ENCODE measurements at regions not wholly inside any gene's neighbourhood (a gene's known extent, or its start where the extent isn't known, plus 50 kb on each side); places are given as distances from the start of the nearest gene placed in this dataset.

DNA sequence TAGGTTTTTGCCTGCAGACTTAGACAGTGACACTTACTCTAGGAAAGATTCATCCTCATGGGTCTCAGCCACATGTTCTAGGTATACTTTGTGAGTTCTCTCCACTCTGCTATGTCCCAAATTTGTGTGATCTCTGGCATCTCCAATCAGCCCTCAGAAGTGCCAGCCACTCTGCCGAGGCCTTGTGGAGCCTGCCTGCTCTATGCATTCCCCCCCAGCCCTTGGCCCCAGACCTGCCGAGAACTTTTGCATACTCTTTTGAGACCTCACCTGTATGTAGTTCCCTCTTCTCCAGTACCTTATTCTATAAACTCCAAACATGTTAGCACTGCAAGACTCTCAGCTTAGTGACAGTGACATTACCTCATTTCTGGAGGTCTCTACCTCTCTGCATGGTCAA is 2170.5 kb upstream of the DEFB115 start:
- TF ChIP-seq, protein P1, sequence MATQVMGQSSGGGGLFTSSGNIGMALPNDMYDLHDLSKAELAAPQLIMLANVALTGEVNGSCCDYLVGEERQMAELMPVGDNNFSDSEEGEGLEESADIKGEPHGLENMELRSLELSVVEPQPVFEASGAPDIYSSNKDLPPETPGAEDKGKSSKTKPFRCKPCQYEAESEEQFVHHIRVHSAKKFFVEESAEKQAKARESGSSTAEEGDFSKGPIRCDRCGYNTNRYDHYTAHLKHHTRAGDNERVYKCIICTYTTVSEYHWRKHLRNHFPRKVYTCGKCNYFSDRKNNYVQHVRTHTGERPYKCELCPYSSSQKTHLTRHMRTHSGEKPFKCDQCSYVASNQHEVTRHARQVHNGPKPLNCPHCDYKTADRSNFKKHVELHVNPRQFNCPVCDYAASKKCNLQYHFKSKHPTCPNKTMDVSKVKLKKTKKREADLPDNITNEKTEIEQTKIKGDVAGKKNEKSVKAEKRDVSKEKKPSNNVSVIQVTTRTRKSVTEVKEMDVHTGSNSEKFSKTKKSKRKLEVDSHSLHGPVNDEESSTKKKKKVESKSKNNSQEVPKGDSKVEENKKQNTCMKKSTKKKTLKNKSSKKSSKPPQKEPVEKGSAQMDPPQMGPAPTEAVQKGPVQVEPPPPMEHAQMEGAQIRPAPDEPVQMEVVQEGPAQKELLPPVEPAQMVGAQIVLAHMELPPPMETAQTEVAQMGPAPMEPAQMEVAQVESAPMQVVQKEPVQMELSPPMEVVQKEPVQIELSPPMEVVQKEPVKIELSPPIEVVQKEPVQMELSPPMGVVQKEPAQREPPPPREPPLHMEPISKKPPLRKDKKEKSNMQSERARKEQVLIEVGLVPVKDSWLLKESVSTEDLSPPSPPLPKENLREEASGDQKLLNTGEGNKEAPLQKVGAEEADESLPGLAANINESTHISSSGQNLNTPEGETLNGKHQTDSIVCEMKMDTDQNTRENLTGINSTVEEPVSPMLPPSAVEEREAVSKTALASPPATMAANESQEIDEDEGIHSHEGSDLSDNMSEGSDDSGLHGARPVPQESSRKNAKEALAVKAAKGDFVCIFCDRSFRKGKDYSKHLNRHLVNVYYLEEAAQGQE (IDR thresholded peaks at IDR 0.05; ENCODE audit: low read depth, low read length): no peak
- no peak for TF ChIP-seq RAD21 (IDR thresholded peaks at IDR 0.05; ENCODE audit: insufficient read depth, low read depth, low read length)
- TF ChIP-seq EZH2 (IDR thresholded peaks at IDR 0.05; ENCODE audit: borderline replicate concordance, control insufficient read depth, low read depth, low read length): no peak
- no peak for TF ChIP-seq CREB1 (IDR thresholded peaks at IDR 0.05; ENCODE audit: low read depth)
- TF ChIP-seq, protein P2, sequence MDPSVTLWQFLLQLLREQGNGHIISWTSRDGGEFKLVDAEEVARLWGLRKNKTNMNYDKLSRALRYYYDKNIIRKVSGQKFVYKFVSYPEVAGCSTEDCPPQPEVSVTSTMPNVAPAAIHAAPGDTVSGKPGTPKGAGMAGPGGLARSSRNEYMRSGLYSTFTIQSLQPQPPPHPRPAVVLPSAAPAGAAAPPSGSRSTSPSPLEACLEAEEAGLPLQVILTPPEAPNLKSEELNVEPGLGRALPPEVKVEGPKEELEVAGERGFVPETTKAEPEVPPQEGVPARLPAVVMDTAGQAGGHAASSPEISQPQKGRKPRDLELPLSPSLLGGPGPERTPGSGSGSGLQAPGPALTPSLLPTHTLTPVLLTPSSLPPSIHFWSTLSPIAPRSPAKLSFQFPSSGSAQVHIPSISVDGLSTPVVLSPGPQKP (IDR thresholded peaks at IDR 0.05; ENCODE audit: low read depth, low read length): no peak
- TF ChIP-seq, protein P3, sequence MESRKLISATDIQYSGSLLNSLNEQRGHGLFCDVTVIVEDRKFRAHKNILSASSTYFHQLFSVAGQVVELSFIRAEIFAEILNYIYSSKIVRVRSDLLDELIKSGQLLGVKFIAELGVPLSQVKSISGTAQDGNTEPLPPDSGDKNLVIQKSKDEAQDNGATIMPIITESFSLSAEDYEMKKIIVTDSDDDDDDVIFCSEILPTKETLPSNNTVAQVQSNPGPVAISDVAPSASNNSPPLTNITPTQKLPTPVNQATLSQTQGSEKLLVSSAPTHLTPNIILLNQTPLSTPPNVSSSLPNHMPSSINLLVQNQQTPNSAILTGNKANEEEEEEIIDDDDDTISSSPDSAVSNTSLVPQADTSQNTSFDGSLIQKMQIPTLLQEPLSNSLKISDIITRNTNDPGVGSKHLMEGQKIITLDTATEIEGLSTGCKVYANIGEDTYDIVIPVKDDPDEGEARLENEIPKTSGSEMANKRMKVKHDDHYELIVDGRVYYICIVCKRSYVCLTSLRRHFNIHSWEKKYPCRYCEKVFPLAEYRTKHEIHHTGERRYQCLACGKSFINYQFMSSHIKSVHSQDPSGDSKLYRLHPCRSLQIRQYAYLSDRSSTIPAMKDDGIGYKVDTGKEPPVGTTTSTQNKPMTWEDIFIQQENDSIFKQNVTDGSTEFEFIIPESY (IDR thresholded peaks at IDR 0.05): no peak
- no peak for TF ChIP-seq ZNF622 (IDR thresholded peaks at IDR 0.05)
- no peak for TF ChIP-seq GABPA (IDR thresholded peaks at IDR 0.05; ENCODE audit: low read depth)
- TF ChIP-seq, protein P4, sequence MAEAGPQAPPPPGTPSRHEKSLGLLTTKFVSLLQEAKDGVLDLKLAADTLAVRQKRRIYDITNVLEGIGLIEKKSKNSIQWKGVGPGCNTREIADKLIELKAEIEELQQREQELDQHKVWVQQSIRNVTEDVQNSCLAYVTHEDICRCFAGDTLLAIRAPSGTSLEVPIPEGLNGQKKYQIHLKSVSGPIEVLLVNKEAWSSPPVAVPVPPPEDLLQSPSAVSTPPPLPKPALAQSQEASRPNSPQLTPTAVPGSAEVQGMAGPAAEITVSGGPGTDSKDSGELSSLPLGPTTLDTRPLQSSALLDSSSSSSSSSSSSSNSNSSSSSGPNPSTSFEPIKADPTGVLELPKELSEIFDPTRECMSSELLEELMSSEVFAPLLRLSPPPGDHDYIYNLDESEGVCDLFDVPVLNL (IDR thresholded peaks at IDR 0.05; ENCODE audit: low read depth, low read length): no peak
- TF ChIP-seq ZZZ3 (IDR thresholded peaks at IDR 0.05; ENCODE audit: control insufficient read depth, insufficient read length, low read depth): no peak
- TF ChIP-seq CEBPB (IDR thresholded peaks at IDR 0.05; ENCODE audit: borderline replicate concordance in 1 of 2, low read depth in 2 of 2, low read length in 2 of 2): no peak
- no peak for TF ChIP-seq CHD4 (IDR thresholded peaks at IDR 0.05)
- TF ChIP-seq, protein P5, sequence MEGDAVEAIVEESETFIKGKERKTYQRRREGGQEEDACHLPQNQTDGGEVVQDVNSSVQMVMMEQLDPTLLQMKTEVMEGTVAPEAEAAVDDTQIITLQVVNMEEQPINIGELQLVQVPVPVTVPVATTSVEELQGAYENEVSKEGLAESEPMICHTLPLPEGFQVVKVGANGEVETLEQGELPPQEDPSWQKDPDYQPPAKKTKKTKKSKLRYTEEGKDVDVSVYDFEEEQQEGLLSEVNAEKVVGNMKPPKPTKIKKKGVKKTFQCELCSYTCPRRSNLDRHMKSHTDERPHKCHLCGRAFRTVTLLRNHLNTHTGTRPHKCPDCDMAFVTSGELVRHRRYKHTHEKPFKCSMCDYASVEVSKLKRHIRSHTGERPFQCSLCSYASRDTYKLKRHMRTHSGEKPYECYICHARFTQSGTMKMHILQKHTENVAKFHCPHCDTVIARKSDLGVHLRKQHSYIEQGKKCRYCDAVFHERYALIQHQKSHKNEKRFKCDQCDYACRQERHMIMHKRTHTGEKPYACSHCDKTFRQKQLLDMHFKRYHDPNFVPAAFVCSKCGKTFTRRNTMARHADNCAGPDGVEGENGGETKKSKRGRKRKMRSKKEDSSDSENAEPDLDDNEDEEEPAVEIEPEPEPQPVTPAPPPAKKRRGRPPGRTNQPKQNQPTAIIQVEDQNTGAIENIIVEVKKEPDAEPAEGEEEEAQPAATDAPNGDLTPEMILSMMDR (IDR thresholded peaks at IDR 0.05 in 2 of 3, conservative IDR thresholded peaks at IDR 0.05 in 1 of 3; ENCODE audit: control insufficient read depth in 2 of 3, extremely low read depth in 1 of 3, insufficient read depth in 1 of 3, low read depth in 3 of 3, low read length in 3 of 3): no peak
